GM12865 (cell line): ENCODE measurements at regions not wholly inside any gene's neighbourhood (a gene's known extent, or its start where the extent isn't known, plus 50 kb on each side); places are given as distances from the start of the nearest gene placed in this dataset.

Experiments
- DNase-seq: peaks from one replicate; pipeline ENCODE4 v3.0.0; 2010; ENCODE audit warnings: low read depth
- H3K4me3 ChIP-seq: 2 replicates; pipeline ENCODE4 v1.5.1; 2011; ENCODE audit warnings: mild to moderate bottlenecking, low read depth, low read length, control low read depth
- TF ChIP-seq, protein P1 (sequence below): IDR thresholded peaks from 2 replicates; pipeline ENCODE4 v1.5.1; 2011; ENCODE audit warnings: low read length, control low read depth, low read depth, inconsistent platforms; ENCODE audit not compliant: insufficient read depth; ENCODE audit errors: missing control alignments

DNA sequence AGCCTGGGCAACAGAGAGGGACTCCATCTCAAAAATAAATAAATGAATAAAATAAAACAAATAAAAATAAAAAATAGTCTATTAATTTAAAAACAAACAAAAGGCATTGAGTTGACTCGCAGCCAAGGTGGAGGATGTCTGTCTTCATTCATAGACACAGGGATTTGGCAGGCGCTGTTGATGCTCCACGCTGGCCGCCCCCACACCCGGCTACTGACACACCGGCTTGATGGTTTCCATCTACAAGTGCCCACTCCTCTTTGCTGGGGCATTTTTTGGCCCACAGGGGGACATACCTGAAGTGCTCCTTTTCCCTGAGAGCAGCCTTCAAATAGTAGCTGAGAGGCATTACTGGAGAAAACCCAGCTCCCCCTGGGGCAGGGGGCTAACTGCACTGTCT is 178.3 kb upstream of the RALGAPA2 start:
- TF ChIP-seq, protein P1, sequence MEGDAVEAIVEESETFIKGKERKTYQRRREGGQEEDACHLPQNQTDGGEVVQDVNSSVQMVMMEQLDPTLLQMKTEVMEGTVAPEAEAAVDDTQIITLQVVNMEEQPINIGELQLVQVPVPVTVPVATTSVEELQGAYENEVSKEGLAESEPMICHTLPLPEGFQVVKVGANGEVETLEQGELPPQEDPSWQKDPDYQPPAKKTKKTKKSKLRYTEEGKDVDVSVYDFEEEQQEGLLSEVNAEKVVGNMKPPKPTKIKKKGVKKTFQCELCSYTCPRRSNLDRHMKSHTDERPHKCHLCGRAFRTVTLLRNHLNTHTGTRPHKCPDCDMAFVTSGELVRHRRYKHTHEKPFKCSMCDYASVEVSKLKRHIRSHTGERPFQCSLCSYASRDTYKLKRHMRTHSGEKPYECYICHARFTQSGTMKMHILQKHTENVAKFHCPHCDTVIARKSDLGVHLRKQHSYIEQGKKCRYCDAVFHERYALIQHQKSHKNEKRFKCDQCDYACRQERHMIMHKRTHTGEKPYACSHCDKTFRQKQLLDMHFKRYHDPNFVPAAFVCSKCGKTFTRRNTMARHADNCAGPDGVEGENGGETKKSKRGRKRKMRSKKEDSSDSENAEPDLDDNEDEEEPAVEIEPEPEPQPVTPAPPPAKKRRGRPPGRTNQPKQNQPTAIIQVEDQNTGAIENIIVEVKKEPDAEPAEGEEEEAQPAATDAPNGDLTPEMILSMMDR: no peak
- no peak for DNase-seq
- no peak overlapping the region for H3K4me3 ChIP-seq

DNA sequence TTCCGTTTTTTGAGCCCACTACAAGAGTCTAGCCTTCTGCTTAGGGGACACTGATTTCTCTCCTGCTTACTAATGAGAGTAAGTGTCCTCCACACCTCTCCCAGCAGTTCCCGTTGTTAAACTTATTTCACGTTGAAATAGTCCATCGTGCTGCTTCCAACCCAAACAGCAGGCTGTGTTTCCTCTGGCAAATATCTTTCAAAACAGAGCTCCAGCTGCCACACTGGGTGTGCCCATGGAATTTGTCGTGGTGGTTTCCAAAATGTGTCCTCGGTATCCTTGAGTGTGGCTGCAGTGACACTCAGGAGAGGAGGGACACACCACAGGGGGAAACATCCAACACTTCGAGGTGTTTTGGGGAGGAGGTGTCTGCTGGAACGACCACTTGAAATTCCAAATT is 176.5 kb upstream of the RALGAPA2 start:
- no peak for DNase-seq
- no peak overlapping the region for H3K4me3 ChIP-seq
- TF ChIP-seq, protein P1: no peak

DNA sequence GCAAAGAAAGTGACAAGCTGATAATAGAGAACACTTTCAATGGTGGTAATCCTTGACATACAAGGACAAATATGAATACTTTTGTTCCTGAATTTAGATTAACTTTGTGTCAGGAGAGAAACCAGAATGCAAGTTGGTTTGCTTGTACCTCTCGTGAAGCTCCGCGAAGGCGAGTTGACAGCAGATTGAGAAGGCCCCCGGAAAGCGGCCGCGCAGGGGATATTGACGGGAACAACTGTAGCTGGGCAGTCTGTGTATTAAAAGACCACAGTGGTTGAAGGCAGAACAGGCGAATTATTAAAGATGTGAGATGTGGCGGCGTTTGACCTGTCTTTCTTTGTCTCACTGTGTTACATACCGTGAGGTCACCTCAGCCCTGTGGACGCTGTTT is 175.8 kb upstream of the RALGAPA2 start:
- H3K4me3 ChIP-seq: no peak overlapping the region
- TF ChIP-seq, protein P1: no peak
- no peak for DNase-seq

DNA sequence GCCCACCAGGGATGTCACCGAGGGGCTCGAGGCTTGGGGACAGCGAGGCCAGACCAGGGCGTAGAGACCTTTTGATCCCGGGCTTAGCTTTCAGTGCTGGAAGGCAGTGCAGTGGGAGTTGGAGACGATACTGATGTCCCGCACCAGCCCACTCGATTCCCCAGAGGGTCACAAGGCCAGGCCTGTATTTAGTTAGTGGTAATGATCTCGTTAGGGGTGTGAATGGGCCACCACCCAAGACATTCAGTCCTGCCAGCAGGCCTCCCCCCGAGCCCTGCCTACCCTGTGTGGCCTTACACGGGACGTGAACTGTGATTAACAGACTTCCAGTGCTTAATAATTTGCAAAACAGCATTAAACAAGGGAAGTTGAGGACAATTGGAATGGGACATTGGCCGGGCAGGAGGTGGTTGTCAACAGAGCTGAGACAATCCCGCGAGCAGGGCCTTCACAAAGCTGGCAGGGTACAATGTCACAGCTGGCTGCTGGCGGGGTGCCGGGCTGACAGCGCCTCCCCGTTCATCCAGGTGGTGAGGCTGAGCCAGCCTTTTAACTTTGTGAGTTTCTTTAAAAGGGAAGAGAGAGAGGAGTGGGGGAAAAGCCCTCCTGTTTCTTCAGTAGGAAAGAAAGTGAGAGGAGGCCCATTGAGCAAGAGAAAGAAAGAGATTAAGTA is 175.3 kb upstream of the RALGAPA2 start:
- no peak for DNase-seq
- H3K4me3 ChIP-seq: no peak overlapping the region
- TF ChIP-seq, protein P1: no peak

DNA sequence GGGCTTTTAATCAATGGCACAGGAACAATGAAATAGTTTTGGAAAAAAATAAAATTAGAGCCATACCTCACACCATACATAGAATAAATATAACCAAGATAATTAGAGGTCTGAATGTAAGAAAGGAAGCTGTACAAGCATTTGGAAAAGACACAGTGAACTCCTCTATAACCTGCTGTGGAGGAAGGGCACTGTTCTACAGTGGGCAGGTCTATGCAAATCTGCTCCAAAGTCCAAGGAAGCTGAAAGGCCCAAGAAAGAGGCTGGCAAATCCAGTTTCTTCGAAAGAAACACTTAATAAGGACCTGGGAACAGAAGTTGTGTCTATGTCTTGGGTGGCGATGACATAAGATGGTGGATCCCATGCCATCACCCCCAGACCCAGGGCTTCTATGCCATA is 169.4 kb upstream of the RALGAPA2 start:
- H3K4me3 ChIP-seq: no peak overlapping the region
- TF ChIP-seq, protein P1: no peak
- DNase-seq: no peak

DNA sequence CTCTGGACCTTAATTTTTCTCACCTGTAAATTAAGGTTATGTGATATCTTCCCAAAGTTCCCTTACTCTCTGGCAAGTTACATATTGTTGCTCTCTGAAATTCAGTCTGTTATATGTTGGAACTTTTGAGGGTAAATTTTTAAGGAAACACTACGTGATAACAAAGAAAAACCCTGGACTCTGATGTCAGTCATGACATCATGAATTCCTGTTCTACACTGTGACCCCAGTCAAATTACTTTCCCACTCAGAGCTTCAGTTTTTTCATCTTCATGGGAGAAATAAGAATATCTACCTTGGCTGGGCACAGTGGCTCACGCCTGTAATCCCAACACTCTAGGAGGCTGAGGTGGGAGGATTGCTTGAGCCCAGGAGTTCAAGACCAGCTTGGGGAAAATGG is 164.6 kb upstream of the RALGAPA2 start:
- TF ChIP-seq, protein P1: no peak
- no peak for DNase-seq
- no peak overlapping the region for H3K4me3 ChIP-seq

DNA sequence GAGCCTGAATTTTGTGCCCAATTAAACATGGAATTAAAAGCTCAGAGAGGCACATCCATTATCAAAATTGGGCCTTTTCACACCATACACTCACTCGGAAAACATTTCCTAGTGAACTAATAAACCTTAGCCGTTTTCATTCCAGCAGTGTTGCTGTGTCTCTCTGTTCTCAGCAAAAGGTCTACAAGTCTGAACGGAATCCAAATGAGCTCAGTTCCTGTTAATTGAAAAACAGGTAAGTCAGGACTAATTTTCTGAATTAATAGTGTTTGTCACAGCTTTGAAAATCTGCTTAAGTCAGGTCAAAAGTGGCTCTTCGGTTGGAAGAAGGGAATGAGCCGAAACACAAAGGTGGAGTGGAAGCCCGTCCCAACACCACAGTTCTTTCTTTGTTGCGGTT is 163.3 kb upstream of the RALGAPA2 start:
- TF ChIP-seq, protein P1: no peak
- DNase-seq: no peak
- H3K4me3 ChIP-seq: no peak overlapping the region
